ENCODE measurements at regions not wholly inside any gene's neighbourhood (a gene's known extent, or its start where the extent isn't known, plus 50 kb on each side); places are given as distances from the start of the nearest gene placed in this dataset.

GRCh38 chrX:67289055-67289499 lies 254.7 kb upstream of the AR start:
- RAD21 ChIA-PET (ENCODE audit: low non-redundant PET in 1 of 2, low total read pairs in 2 of 2, uncharacterized antibody in 2 of 2, unreplicated experiment in 2 of 2) = no interaction called here
- no peaks in the 10 kb centered on the region for H3K36me3 ChIP-seq (ENCODE audit: control insufficient read depth in 1 of 2, insufficient read depth in 2 of 2, low read length in 2 of 2)
- no peaks in the 10 kb centered on the region for H3K4me1 ChIP-seq (ENCODE audit: control insufficient read depth in 1 of 2, insufficient read depth in 2 of 2, low read length in 2 of 2)
- no peaks in the 10 kb centered on the region for H3K9me2 ChIP-seq (ENCODE audit: insufficient read depth)
- no peak overlapping the region for H3K4me2 ChIP-seq (ENCODE audit: low read length)
- H3K79me2 ChIP-seq (ENCODE audit: insufficient read depth, low read length) = no peaks in the 10 kb centered on the region
- TF ChIP-seq ATF3 (IDR thresholded peaks at IDR 0.05) (no peak), EGR1 (IDR thresholded peaks at IDR 0.05; ENCODE audit: low read depth) (no peak), EZH2 (IDR thresholded peaks at IDR 0.05) (no peak), POLR2AphosphoS5 (IDR thresholded peaks at IDR 0.05; ENCODE audit: low read depth, low read length) (no peak), ELF1 (IDR thresholded peaks at IDR 0.05; ENCODE audit: borderline replicate concordance, low read depth) (no peak), CBX3 (IDR thresholded peaks at IDR 0.05; ENCODE audit: low read depth) (no peak), TCF7L2 (IDR thresholded peaks at IDR 0.05; ENCODE audit: borderline replicate concordance, extremely low read depth, insufficient read depth, insufficient read length) (no peak), YY1 (IDR thresholded peaks at IDR 0.05; ENCODE audit: extremely low read depth, insufficient replicate concordance, low read depth, low read length) (no peak), SP1 (IDR thresholded peaks at IDR 0.05; ENCODE audit: low read depth) (no peak), MAX (IDR thresholded peaks at IDR 0.05) (no peak), CEBPB (IDR thresholded peaks at IDR 0.05; ENCODE audit: low read depth) (no peak), RAD21 (IDR thresholded peaks at IDR 0.05; ENCODE audit: low read depth) (no peak)
- no peak overlapping the region for H2AFZ ChIP-seq (ENCODE audit: low read depth, low read length, poor library complexity, severe bottlenecking)
- BruUV-seq (replicated peaks) = no TSS peak
- H4K20me1 ChIP-seq (ENCODE audit: insufficient read depth) = no peaks in the 10 kb centered on the region
- ATAC-seq (no peak), DNase-seq (ENCODE audit: low read depth, low spot score) (no peak)
- intact Hi-C loops (cut with micrococcal nuclease) = no loop called here
- H3K27me3 ChIP-seq (ENCODE audit: insufficient read depth, low read length) = no peaks in the 10 kb centered on the region
- CTCF ChIA-PET = no interaction called here
- H3K9me3 ChIP-seq (ENCODE audit: control insufficient read depth in 1 of 2, insufficient read depth in 1 of 2, low read depth in 1 of 2, low read length in 2 of 2) = no peaks in the 10 kb centered on the region
- H3K27ac ChIP-seq (ENCODE audit: low read depth, low read length) = no peak overlapping the region
- POLR2A ChIA-PET = no interaction called here
- H3K4me3 ChIP-seq (replicated peaks in 1 of 2; ENCODE audit: low read depth in 1 of 2, low read length in 2 of 2) = no peak overlapping the region
- H3K9ac ChIP-seq (ENCODE audit: low read length) = no peak overlapping the region

Measured in HCT116 (cell line).